K562 (cell line): ENCODE measurements at regions not wholly inside any gene's neighbourhood (a gene's known extent, or its start where the extent isn't known, plus 50 kb on each side); places are given as distances from the start of the nearest gene placed in this dataset.

Source experiments
- ATAC-seq: fragments of 200-7000 bp; cut with Tn5 transposase; 3 replicates; pipeline ENCODE4 v1.9.1; 2020; ENCODE audit warnings: moderate library complexity
- BruUV-seq: library from RNA; stranded (reverse); fragments of 400-500 nt; replicated peaks from 2 replicates; lab custom pipeline; 2021; lab: Mats Ljungman, UMichigan
- CTCF ChIA-PET: fragments of 300-600 bp; formaldehyde crosslinking; extraction: SDS; loops from one replicate; lab custom pipeline; 2021; ENCODE audit warnings: low intra/inter-chr PET ratio; lab: Yijun Ruan, JAX
- POLR2A ChIA-PET: fragments of 300-600, 350-650 bp; sonication (Branson Sonifier 250); formaldehyde crosslinking; extraction: SDS; loops from one replicate; lab custom pipeline; 2021; ENCODE audit warnings: antibody characterized with exemption, inconsistent platforms; lab: Yijun Ruan, JAX
- DNase-seq, 4 experiments: peaks; one replicate each; pipeline versions ENCODE4 v3.0.0 to v3.0.0-alpha.2; 2011 to 2018; ENCODE audit warnings: low spot score in 3 of 4, mixed read lengths in 3 of 4; ENCODE audit errors: extremely low read depth in 1 of 4
- FAIRE-seq: peaks from 2 replicates; lab custom pipeline; 2011; peaks lifted over from hg19 to GRCh38; lab: Jason Lieb, UNC
- H2AFZ ChIP-seq: 2 replicates; pipeline ENCODE4 v1.6.0; 2011; ENCODE audit warnings: low read depth, low read length, control low read depth, inconsistent platforms
- H3K27ac ChIP-seq: fragments of 200-600 bp; 3 replicates; pipeline ENCODE4 v1.8.0; 2011; ENCODE audit warnings: low read depth, mild to moderate bottlenecking, control low read depth, inconsistent platforms, low read length, moderate library complexity, mixed read lengths; ENCODE audit errors: extremely low read depth
- H3K27me3 ChIP-seq, 2 experiments: fragments of 300-600 bp in 1 of 2; 2 replicates in 1 of 2; 3 replicates in 1 of 2; pipeline versions ENCODE4 v1.6.0 to v1.8.0; 2011; ENCODE audit warnings: inconsistent platforms in 2 of 2, low read length in 2 of 2, mild to moderate bottlenecking in 1 of 2, mixed read lengths in 1 of 2, moderate library complexity in 1 of 2; ENCODE audit not compliant: control insufficient read depth in 2 of 2, insufficient read depth in 2 of 2
- H3K36me3 ChIP-seq: fragments of 300-600 bp; 3 replicates; pipeline ENCODE4 v1.8.0; 2011; ENCODE audit warnings: mild to moderate bottlenecking, low read length, inconsistent platforms; ENCODE audit not compliant: control insufficient read depth, insufficient read depth
- H3K4me1 ChIP-seq, 2 experiments: fragments of 200-600 bp in 1 of 2; replicated peaks in 1 of 2; 2 replicates in 1 of 2; 3 replicates in 1 of 2; pipeline versions ENCODE4 v1.5.1 to v1.8.0; 2011; ENCODE audit warnings: inconsistent platforms in 2 of 2, low read length in 2 of 2, mild to moderate bottlenecking in 1 of 2, mixed read lengths in 1 of 2, moderate library complexity in 1 of 2; ENCODE audit not compliant: control insufficient read depth in 2 of 2, insufficient read depth in 2 of 2
- H3K4me2 ChIP-seq: 2 replicates; pipeline ENCODE4 v1.6.1; 2011; ENCODE audit warnings: low read length, control low read depth, inconsistent platforms, mixed read lengths; ENCODE audit not compliant: insufficient read depth
- H3K4me3 ChIP-seq: fragments of 200-600 bp; sonication (generic), shearing (Covaris generic); 2 replicates; pipeline ENCODE4 v1.5.1; 2016; ENCODE audit warnings: control low read depth, inconsistent platforms
- H3K79me2 ChIP-seq: fragments of 200-600 bp; 3 replicates; pipeline ENCODE4 v1.8.0; 2011; ENCODE audit warnings: low read length, inconsistent platforms; ENCODE audit not compliant: control insufficient read depth, insufficient read depth
- H3K9ac ChIP-seq, 2 experiments: 2 replicates each; pipeline versions ENCODE4 v1.6.0 to v1.6.1; 2011; ENCODE audit warnings: low read depth in 2 of 2, low read length in 2 of 2, control low read depth in 1 of 2, inconsistent platforms in 1 of 2, mild to moderate bottlenecking in 1 of 2, mixed read lengths in 1 of 2; ENCODE audit not compliant: insufficient read depth in 1 of 2
- H3K9me1 ChIP-seq: one replicate; pipeline ENCODE4 v1.6.0; 2011; ENCODE audit warnings: inconsistent platforms, mild to moderate bottlenecking, low read length, moderate library complexity; ENCODE audit not compliant: control insufficient read depth, insufficient read depth
- H3K9me3 ChIP-seq: replicated peaks from 2 replicates; pipeline ENCODE4 v1.5.1; 2011; ENCODE audit warnings: low read depth, low read length, inconsistent platforms; ENCODE audit not compliant: control insufficient read depth, insufficient read depth
- H4K20me1 ChIP-seq: replicated peaks from 2 replicates; pipeline ENCODE4 v1.6.1; 2011; ENCODE audit warnings: low read length, inconsistent platforms, mixed read lengths; ENCODE audit not compliant: control insufficient read depth, insufficient read depth
- E2F4 ChIP-seq: sonication (generic); formaldehyde crosslinking; IDR thresholded peaks from 2 replicates; pipeline ENCODE4 v1.8.0; 2022; ENCODE audit warnings: mild to moderate bottlenecking, low read depth, missing genetic modification reagents
- EP400 ChIP-seq: fragments of 450-650 bp; IDR thresholded peaks from 2 replicates; pipeline ENCODE4 v1.6.1; 2017; ENCODE audit warnings: antibody characterized with exemption, mild to moderate bottlenecking, moderate library complexity
- IRF1 ChIP-seq: sonication (generic); formaldehyde crosslinking; IDR thresholded peaks from 2 replicates; pipeline ENCODE4 v1.8.0; 2022; ENCODE audit warnings: missing genetic modification reagents, mild to moderate bottlenecking, borderline replicate concordance
- TFAM ChIP-seq: fragments of 250-450 bp; sonication (Bioruptor Pico); conservative IDR thresholded peaks from 2 replicates; pipeline ENCODE4 v1.5.0; 2021; ENCODE audit warnings: mild to moderate bottlenecking, moderate library complexity
- ZNF175 ChIP-seq: fragments of 200-800 bp; sonication (Bioruptor generic); IDR thresholded peaks from 2 replicates; pipeline ENCODE4 v1.6.1; 2016; ENCODE audit warnings: low read depth, mild to moderate bottlenecking, missing genetic modification characterization, missing compliant biosample characterization
- ZNF76 ChIP-seq: fragments of 250-450 bp; sonication (Bioruptor Pico); IDR thresholded peaks from 2 replicates; pipeline ENCODE4 v1.4.0; 2020; ENCODE audit warnings: mild to moderate bottlenecking, moderate library complexity, borderline replicate concordance
- WGBS: fragments of 100-300 bp; shearing (Covaris generic); methylation state at CpG from one replicate; pipeline ENCODE4 v1.1.6; 2016; ENCODE audit warnings: low coverage, mixed read lengths; ENCODE audit not compliant: insufficient coverage; ENCODE audit errors: missing lambda C conversion rate; 5-methylcytosine and 5-hydroxymethylcytosine counted together
- in situ Hi-C: fragments of 300-500 bp; cut with MboI; formaldehyde crosslinking; loops from 4 replicates; pipeline ENCODE4 v1.15.0; 2018; ENCODE audit warnings: inconsistent platforms, mixed read lengths
- intact Hi-C: fragments of 100-400 bp; cut with micrococcal nuclease; formaldehyde crosslinking; loops from 2 replicates; pipeline ENCODE4 v1.14.2; 2022

GRCh38 chr22:49433717-49434611 lies 393.7 kb downstream of the BRD1 start (continued):
- TF ChIP-seq IRF1 (CRISPR knock-in tag): no peak
- TF ChIP-seq E2F4: no peak
- TF ChIP-seq ZNF76 (CRISPR knock-in tag): no peak
- no peak for TF ChIP-seq TFAM (CRISPR knock-in tag)

- H2AFZ ChIP-seq: no peak overlapping the region
- H3K27me3 ChIP-seq: no peaks in the 10 kb centered on the region
- DNase-seq (no peak), ATAC-seq (no peak), FAIRE-seq (no peak)
- H4K20me1 ChIP-seq: no peaks in the 10 kb centered on the region
- TF ChIP-seq EP400 (no peak), ZNF175 (no peak)
- BruUV-seq: no TSS peak
- CTCF ChIA-PET: no interaction called here
- H3K9ac ChIP-seq: no peak overlapping the region
- no peaks in the 10 kb centered on the region for H3K36me3 ChIP-seq
- no peak overlapping the region for H3K4me3 ChIP-seq
- POLR2A ChIA-PET: interaction anchor here (0.6 kb wide), 1 partner anchor 219 kb away, joined by 3 read pairs; no protein-coding TSS in a partner anchor
- H3K9me3 ChIP-seq: no peaks in the 10 kb centered on the region
- intact Hi-C loops (no loop called here), in situ Hi-C loops (no loop called here)
- no peak overlapping the region for H3K27ac ChIP-seq
- H3K79me2 ChIP-seq: no peaks in the 10 kb centered on the region
- 75% methylated on average over 6 of the region's 15 CpGs for WGBS
- no peak overlapping the region for H3K4me2 ChIP-seq
- peaks cover 0 to 7% of the 10 kb centered on the region in 2 experiments; a peak in 2 of 5 replicates for H3K4me1 ChIP-seq
- no peaks in the 10 kb centered on the region for H3K9me1 ChIP-seq
Measured at GRCh38 chr22:49432897-49433443, 394.7 kb downstream of the BRD1 start.
